H9 (cell line): ENCODE measurements at regions not wholly inside any gene's neighbourhood (a gene's known extent, or its start where the extent isn't known, plus 50 kb on each side); places are given as distances from the start of the nearest gene placed in this dataset.

Experiments used
- DNase-seq: peaks from one replicate; pipeline ENCODE4 v3.0.0-alpha.2; 2017
- H2AFZ ChIP-seq: one replicate; pipeline ENCODE4 v1.6.1; 2013; ENCODE audit warnings: mild to moderate bottlenecking, low read length, control low read depth, moderate library complexity
- H2AK5ac ChIP-seq: 2 replicates; pipeline ENCODE4 v1.6.1; 2013; ENCODE audit warnings: low read length, control low read depth, mixed read lengths; ENCODE audit not compliant: insufficient read length
- H2BK120ac ChIP-seq: one replicate; pipeline ENCODE4 v1.6.1; 2013; ENCODE audit warnings: low read depth, mild to moderate bottlenecking, low read length, control low read depth, inconsistent platforms; ENCODE audit not compliant: poor library complexity, severe bottlenecking
- H2BK12ac ChIP-seq: 2 replicates; pipeline ENCODE4 v1.6.1; 2013; ENCODE audit warnings: low read length, control low read depth, mixed read lengths, low read depth; ENCODE audit not compliant: insufficient read length
- H2BK15ac ChIP-seq: 2 replicates; pipeline ENCODE4 v1.6.1; 2013; ENCODE audit warnings: low read depth, low read length, control low read depth
- H2BK20ac ChIP-seq: one replicate; pipeline ENCODE4 v1.6.1; 2013; ENCODE audit warnings: low read depth, mild to moderate bottlenecking, low read length, control low read depth, inconsistent platforms; ENCODE audit not compliant: poor library complexity, severe bottlenecking
- H2BK5ac ChIP-seq: 2 replicates; pipeline ENCODE4 v1.6.1; 2013; ENCODE audit warnings: low read length, control low read depth, mixed read lengths; ENCODE audit not compliant: insufficient read length
- H3K14ac ChIP-seq: 2 replicates; pipeline ENCODE4 v1.6.1; 2013; ENCODE audit warnings: low read length, control low read depth; ENCODE audit not compliant: insufficient read depth
- H3K18ac ChIP-seq: 2 replicates; pipeline ENCODE4 v1.6.1; 2013; ENCODE audit warnings: low read depth, mild to moderate bottlenecking, mixed read lengths, low read length, control low read depth; ENCODE audit not compliant: insufficient read length
- H3K23ac ChIP-seq: 2 replicates; pipeline ENCODE4 v1.6.1; 2013; ENCODE audit warnings: low read length, control low read depth, mixed read lengths, low read depth; ENCODE audit not compliant: insufficient read length
- H3K23me2 ChIP-seq: 2 replicates; pipeline ENCODE4 v1.6.1; 2013; ENCODE audit warnings: low read depth, mild to moderate bottlenecking, mixed read lengths, low read length, control low read depth; ENCODE audit not compliant: insufficient read length, poor library complexity, severe bottlenecking
- H3K27ac ChIP-seq: 2 replicates; pipeline ENCODE4 v1.5.1; 2013; ENCODE audit warnings: low read length, control low read depth, mixed read lengths, low read depth; ENCODE audit not compliant: insufficient read length
- H3K27me3 ChIP-seq: 2 replicates; pipeline ENCODE4 v1.6.1; 2013; ENCODE audit warnings: low read length, control low read depth, inconsistent platforms; ENCODE audit not compliant: insufficient read depth
- H3K4ac ChIP-seq: 2 replicates; pipeline ENCODE4 v1.6.1; 2013; ENCODE audit warnings: low read depth, mild to moderate bottlenecking, control low read depth, inconsistent platforms, low read length, moderate library complexity
- H3K4me1 ChIP-seq: 2 replicates; pipeline ENCODE4 v1.6.1; 2013; ENCODE audit warnings: low read length, control low read depth, inconsistent platforms; ENCODE audit not compliant: insufficient read depth
- H3K4me2 ChIP-seq: 2 replicates; pipeline ENCODE4 v1.6.1; 2013; ENCODE audit warnings: low read length, control low read depth, mixed read lengths; ENCODE audit not compliant: insufficient read length, insufficient read depth
- H3K56ac ChIP-seq: 2 replicates; pipeline ENCODE4 v1.6.1; 2013; ENCODE audit warnings: low read depth, mild to moderate bottlenecking, mixed read lengths, low read length, control low read depth; ENCODE audit not compliant: insufficient read length
- H3K79me1 ChIP-seq: 2 replicates; pipeline ENCODE4 v1.6.1; 2013; ENCODE audit warnings: low read depth, mild to moderate bottlenecking, moderate library complexity, low read length, control low read depth, inconsistent platforms; ENCODE audit not compliant: insufficient read depth, poor library complexity, severe bottlenecking
- H3K79me2 ChIP-seq: 2 replicates; pipeline ENCODE4 v1.6.1; 2013; ENCODE audit warnings: low read length, control low read depth, inconsistent platforms; ENCODE audit not compliant: insufficient read depth
- H3K9ac ChIP-seq: 2 replicates; pipeline ENCODE4 v1.6.1; 2013; ENCODE audit warnings: low read length, control low read depth, mixed read lengths; ENCODE audit not compliant: insufficient read length; ENCODE audit errors: extremely low read depth
- H3K9me3 ChIP-seq: one replicate; pipeline ENCODE4 v1.6.1; 2013; ENCODE audit warnings: low read depth, low read length, inconsistent platforms; ENCODE audit not compliant: control insufficient read depth
- H3T11ph ChIP-seq: one replicate; pipeline ENCODE4 v1.6.1; 2013; ENCODE audit warnings: mild to moderate bottlenecking, low read length, control low read depth, inconsistent platforms
- H4K20me1 ChIP-seq: one replicate; pipeline ENCODE4 v1.6.1; 2013; ENCODE audit not compliant: control insufficient read depth, insufficient read length, insufficient read depth
- H4K5ac ChIP-seq: 2 replicates; pipeline ENCODE4 v1.6.1; 2013; ENCODE audit warnings: low read depth, mild to moderate bottlenecking, mixed read lengths, low read length, control low read depth; ENCODE audit not compliant: insufficient read length
- H4K8ac ChIP-seq: replicated peaks from 2 replicates; pipeline ENCODE4 v1.6.1; 2013; ENCODE audit warnings: low read length, control low read depth, mixed read lengths, low read depth; ENCODE audit not compliant: insufficient read length
- H4K91ac ChIP-seq: 2 replicates; pipeline ENCODE4 v1.6.1; 2013; ENCODE audit warnings: low read depth, mild to moderate bottlenecking, moderate library complexity, mixed read lengths, low read length, control low read depth; ENCODE audit not compliant: insufficient read length
- H3K27ac Mint-ChIP-seq, 3 experiments: 2 replicates in 2 of 3; 3 replicates in 1 of 3; pipeline ENCODE4 v1.8.0; 2020 to 2021; ENCODE audit warnings: mixed read lengths in 3 of 3, mild to moderate bottlenecking in 1 of 3, moderate library complexity in 1 of 3
- H3K27me3 Mint-ChIP-seq: 2 replicates; pipeline ENCODE4 v1.8.0; 2021; ENCODE audit warnings: low read depth, mild to moderate bottlenecking, moderate library complexity, mixed read lengths
- H3K36me3 Mint-ChIP-seq, 3 experiments: 2 replicates in 2 of 3; 3 replicates in 1 of 3; pipeline ENCODE4 v1.8.0; 2020 to 2021; ENCODE audit warnings: low read depth in 3 of 3, mixed read lengths in 3 of 3; ENCODE audit not compliant: insufficient read depth in 1 of 3
- H3K4me1 Mint-ChIP-seq, 2 experiments: 2 replicates each; pipeline ENCODE4 v1.8.0; 2020; ENCODE audit warnings: mixed read lengths in 2 of 2
- H3K4me3 Mint-ChIP-seq, 2 experiments: 2 replicates in 1 of 2; 3 replicates in 1 of 2; pipeline ENCODE4 v1.8.0; 2020 to 2021; ENCODE audit warnings: mild to moderate bottlenecking in 2 of 2, mixed read lengths in 2 of 2, moderate library complexity in 1 of 2
- H3K9me3 Mint-ChIP-seq, 2 experiments: 2 replicates in 1 of 2; 3 replicates in 1 of 2; pipeline ENCODE4 v1.8.0; 2020; ENCODE audit warnings: mild to moderate bottlenecking in 2 of 2, mixed read lengths in 2 of 2, moderate library complexity in 1 of 2
- CTCF ChIP-seq: fragments of 200-600 bp; sonication (generic); conservative IDR thresholded peaks from 3 replicates; pipeline ENCODE4 v1.8.0; 2021; ENCODE audit warnings: antibody characterized with exemption, mild to moderate bottlenecking
- WGBS: extraction: QIAGEN DNeasy Blood & Tissue Kit; methylation state at CpG from one replicate; pipeline ENCODE4 v1.1.7; 2013; ENCODE audit warnings: missing lambda C conversion rate, low lambda C conversion rate, mixed read lengths; ENCODE audit not compliant: insufficient read length; ENCODE audit errors: extremely low coverage; 5-methylcytosine and 5-hydroxymethylcytosine counted together

GRCh38 chrX:37946197-37946596 lies 60.2 kb upstream of the SYTL5 start:
- H3K4me3 Mint-ChIP-seq = no peak overlapping the region
- Histone ChIP-seq H3K14ac (no peak overlapping the region), H3K23ac (no peak overlapping the region)

More at GRCh38 chrX:37946197-37946596, 60.2 kb upstream of the SYTL5 start:
- H3T11ph ChIP-seq = no peak overlapping the region
- TF ChIP-seq CTCF = no peak
- H2BK120ac ChIP-seq = no peak overlapping the region
- no peak overlapping the region for H2AK5ac ChIP-seq
- no peaks in the 10 kb centered on the region for H3K79me1 ChIP-seq
- H4K5ac ChIP-seq = no peak overlapping the region
- no peak overlapping the region for H2AFZ ChIP-seq
- H3K18ac ChIP-seq = no peak overlapping the region
- H4K8ac ChIP-seq = no peak overlapping the region
- peaks cover 46 to 60% of the 10 kb centered on the region in 2 experiments for H3K9me3 Mint-ChIP-seq
- H3K27ac Mint-ChIP-seq = no peak overlapping the region
- no peak overlapping the region for H4K91ac ChIP-seq
- WGBS = no CpG with 5 or more reads among the region's 1 CpG
- H2BK12ac ChIP-seq = no peak overlapping the region
- no peak overlapping the region for H3K9ac ChIP-seq
- no peak overlapping the region for H2BK15ac ChIP-seq
- no peaks in the 10 kb centered on the region for H3K27me3 ChIP-seq
- H3K4me2 ChIP-seq = no peak overlapping the region
- H3K27me3 Mint-ChIP-seq = no peaks in the 10 kb centered on the region
- no peaks in the 10 kb centered on the region for H3K79me2 ChIP-seq
- H3K4ac ChIP-seq = no peak overlapping the region
- H2BK20ac ChIP-seq = no peak overlapping the region
- H3K23me2 ChIP-seq = no peaks in the 10 kb centered on the region
- no peaks in the 10 kb centered on the region; a peak in 2 of 7 replicates for H3K36me3 Mint-ChIP-seq
- H2BK5ac ChIP-seq = no peak overlapping the region
- peaks cover 2% of the 10 kb centered on the region; the same call in 1 of the 2 replicates for H3K4me1 ChIP-seq
- no peak for DNase-seq
- H3K27ac ChIP-seq = no peak overlapping the region
- no peak overlapping the region for H3K56ac ChIP-seq
- no peaks in the 10 kb centered on the region for H3K9me3 ChIP-seq
- H4K20me1 ChIP-seq = no peaks in the 10 kb centered on the region
- H3K4me1 Mint-ChIP-seq = peaks cover 12% of the 10 kb centered on the region in 2 experiments
